ENCODE measurements at regions not wholly inside any gene's neighbourhood (a gene's known extent, or its start where the extent isn't known, plus 50 kb on each side); places are given as distances from the start of the nearest gene placed in this dataset.

- TF ChIP-seq HNF4G (IDR thresholded peaks at IDR 0.05) (no peak), GABPA (IDR thresholded peaks at IDR 0.05 in 1 of 2, conservative IDR thresholded peaks at IDR 0.05 in 1 of 2) (no peak), FOXA1 (IDR thresholded peaks at IDR 0.05) (no peak), TAF1 (conservative IDR thresholded peaks at IDR 0.05) (no peak), EGR1 (IDR thresholded peaks at IDR 0.05; ENCODE audit: low read depth in 2 of 2) (no peak)
Measured at GRCh38 chr11:62030071-62030684, 62.7 kb upstream of the FTH1 start (continued).

GRCh38 chr11:62026739-62027370 lies 59.4 kb upstream of the FTH1 start:
- WGBS: 95% methylated on average over 6 of the region's 6 CpGs
- Histone ChIP-seq H3K4me3 (ENCODE audit: low read depth in 1 of 3, low read length in 3 of 3) (no peak overlapping the region), H3K9me3 (ENCODE audit: control insufficient read depth in 4 of 4, low read length in 3 of 4) (no peaks in the 10 kb centered on the region), H3K9ac (ENCODE audit: low read depth in 1 of 2, low read length in 2 of 2) (no peak overlapping the region), H3K4me1 (ENCODE audit: control insufficient read depth in 4 of 4, insufficient read depth in 4 of 4, low read length in 3 of 4) (peaks cover 0 to 7% (median 2%) of the 10 kb centered on the region in 4 donors), H3K27me3 (ENCODE audit: control insufficient read depth in 4 of 4, insufficient read depth in 4 of 4, low read length in 3 of 4) (no peaks in the 10 kb centered on the region), H3K27ac (ENCODE audit: low read depth in 1 of 2, low read length in 2 of 2) (no peak overlapping the region), H3K36me3 (ENCODE audit: control insufficient read depth in 4 of 4, insufficient read depth in 3 of 4, low read depth in 1 of 4, low read length in 3 of 4) (no peaks in the 10 kb centered on the region)
- DNase-seq (ENCODE audit: low spot score): no peak
- TF ChIP-seq GABPA (IDR thresholded peaks at IDR 0.05 in 1 of 2, conservative IDR thresholded peaks at IDR 0.05 in 1 of 2) (no peak), NR2F2 (IDR thresholded peaks at IDR 0.05) (no peak), RAD21 (IDR thresholded peaks at IDR 0.05) (no peak), ZBTB33 (IDR thresholded peaks at IDR 0.05) (no peak), EGR1 (IDR thresholded peaks at IDR 0.05; ENCODE audit: low read depth in 2 of 2) (no peak), SP1 (IDR thresholded peaks at IDR 0.05) (no peak), FOXA2 (IDR thresholded peaks at IDR 0.05) (no peak), FOXA1 (IDR thresholded peaks at IDR 0.05) (no peak), YY1 (IDR thresholded peaks at IDR 0.05) (no peak), REST (IDR thresholded peaks at IDR 0.05) (no peak), HNF4G (IDR thresholded peaks at IDR 0.05) (no peak), ATF3 (IDR thresholded peaks at IDR 0.05) (no peak), CTCF (IDR thresholded peaks at IDR 0.05; ENCODE audit: low read depth, low read length, missing input control) (no peak), HNF4A (conservative IDR thresholded peaks at IDR 0.05) (no peak), TAF1 (conservative IDR thresholded peaks at IDR 0.05) (no peak)

Measured in liver (tissue), 8 donors.